Suprapubic skin (tissue), 4 donors: ENCODE measurements at regions not wholly inside any gene's neighbourhood (a gene's known extent, or its start where the extent isn't known, plus 50 kb on each side); places are given as distances from the start of the nearest gene placed in this dataset.

Experiments
- EP300 ChIP-seq: sonication (generic); formaldehyde crosslinking; IDR thresholded peaks from one replicate; pipeline ENCODE4 v1.6.1; 2017; ENCODE audit warnings: antibody characterized with exemption
- POLR2A ChIP-seq, 2 donors: fragments of 450-650 bp; IDR thresholded peaks; one replicate each; pipeline ENCODE4 v1.6.1; 2017; ENCODE audit warnings: antibody characterized with exemption in 2 of 2, mild to moderate bottlenecking in 2 of 2, moderate library complexity in 2 of 2
- POLR2AphosphoS5 ChIP-seq, 3 donors: sonication (generic); formaldehyde crosslinking; IDR thresholded peaks; one replicate each; pipeline ENCODE4 v1.6.1; 2017; ENCODE audit warnings: antibody characterized with exemption in 3 of 3
- TF ChIP-seq, protein P1 (sequence below), 2 donors: fragments of 200-600 bp in 1 of 2; fragments of 450-650 bp in 1 of 2; sonication (generic) in 1 of 2; IDR thresholded peaks; one replicate each; pipeline ENCODE4 v1.5.1; 2016 to 2019; ENCODE audit warnings: antibody characterized with exemption in 2 of 2, mild to moderate bottlenecking in 1 of 2, moderate library complexity in 1 of 2

DNA sequence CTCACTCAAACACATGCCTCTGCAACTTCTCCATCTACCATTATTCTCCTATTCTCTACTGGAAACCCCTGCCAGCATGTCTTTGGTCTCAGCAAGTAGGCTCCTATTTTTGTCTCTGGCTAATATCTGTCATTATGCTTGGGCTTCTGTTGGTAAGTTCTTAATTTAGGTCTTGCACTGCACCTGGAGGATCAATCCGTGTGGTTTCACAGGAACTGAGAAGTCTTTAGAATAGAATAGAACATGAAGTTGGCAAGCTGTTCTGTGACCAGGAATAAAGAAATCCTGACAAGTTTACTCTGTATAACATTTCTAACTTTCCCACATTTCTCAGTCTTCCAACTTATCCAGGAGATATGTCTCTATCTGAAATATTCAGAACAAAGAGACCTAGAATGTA is 219.5 kb upstream of the GYPC start:
- TF ChIP-seq, protein P1, sequence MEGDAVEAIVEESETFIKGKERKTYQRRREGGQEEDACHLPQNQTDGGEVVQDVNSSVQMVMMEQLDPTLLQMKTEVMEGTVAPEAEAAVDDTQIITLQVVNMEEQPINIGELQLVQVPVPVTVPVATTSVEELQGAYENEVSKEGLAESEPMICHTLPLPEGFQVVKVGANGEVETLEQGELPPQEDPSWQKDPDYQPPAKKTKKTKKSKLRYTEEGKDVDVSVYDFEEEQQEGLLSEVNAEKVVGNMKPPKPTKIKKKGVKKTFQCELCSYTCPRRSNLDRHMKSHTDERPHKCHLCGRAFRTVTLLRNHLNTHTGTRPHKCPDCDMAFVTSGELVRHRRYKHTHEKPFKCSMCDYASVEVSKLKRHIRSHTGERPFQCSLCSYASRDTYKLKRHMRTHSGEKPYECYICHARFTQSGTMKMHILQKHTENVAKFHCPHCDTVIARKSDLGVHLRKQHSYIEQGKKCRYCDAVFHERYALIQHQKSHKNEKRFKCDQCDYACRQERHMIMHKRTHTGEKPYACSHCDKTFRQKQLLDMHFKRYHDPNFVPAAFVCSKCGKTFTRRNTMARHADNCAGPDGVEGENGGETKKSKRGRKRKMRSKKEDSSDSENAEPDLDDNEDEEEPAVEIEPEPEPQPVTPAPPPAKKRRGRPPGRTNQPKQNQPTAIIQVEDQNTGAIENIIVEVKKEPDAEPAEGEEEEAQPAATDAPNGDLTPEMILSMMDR (IDR thresholded peaks at IDR 0.05): no peak
- TF ChIP-seq POLR2AphosphoS5 (IDR thresholded peaks at IDR 0.05): no peak
- no peak for TF ChIP-seq EP300
- no peak for TF ChIP-seq POLR2A (IDR thresholded peaks at IDR 0.05)
